H1 (cell line): ENCODE measurements at regions not wholly inside any gene's neighbourhood (a gene's known extent, or its start where the extent isn't known, plus 50 kb on each side); places are given as distances from the start of the nearest gene placed in this dataset.

Experiments used
- CTCF ChIA-PET: fragments of 300-600 bp; sonication (Branson Sonifier 250); formaldehyde crosslinking; loops from one replicate; lab custom pipeline; 2021; ENCODE audit not compliant: partially characterized antibody; lab: Charles Lee
- POLR2A ChIA-PET: fragments of 300-600 bp; sonication (Branson Sonifier 250); formaldehyde crosslinking; loops from one replicate; lab custom pipeline; 2021; ENCODE audit warnings: inconsistent platforms; ENCODE audit not compliant: partially characterized antibody; lab: Charles Lee
- DNase-seq, 2 experiments: peaks; one replicate each; pipeline versions ENCODE4 v3.0.0 to v3.0.0-alpha.2; 2010 to 2022; ENCODE audit warnings: low spot score in 2 of 2, low read depth in 1 of 2, mixed read lengths in 1 of 2
- FAIRE-seq: peaks from 2 replicates; lab custom pipeline; 2011; peaks lifted over from hg19 to GRCh38; lab: Jason Lieb, UNC
- H2AFZ ChIP-seq: 2 replicates; pipeline ENCODE4 v1.8.1; 2012; ENCODE audit warnings: low read length, inconsistent platforms
- H2AK5ac ChIP-seq: 2 replicates; pipeline ENCODE4 v1.6.1; 2013; ENCODE audit warnings: low read depth, low read length
- H2BK120ac ChIP-seq: replicated peaks from 2 replicates; pipeline ENCODE3; 2013; ENCODE audit warnings: low read depth, low read length, inconsistent platforms
- H2BK12ac ChIP-seq: 2 replicates; pipeline ENCODE4 v1.6.1; 2013; ENCODE audit warnings: low read depth, low read length
- H2BK15ac ChIP-seq: 2 replicates; pipeline ENCODE4 v1.6.1; 2013; ENCODE audit warnings: low read length
- H2BK20ac ChIP-seq: 2 replicates; pipeline ENCODE4 v1.6.1; 2013; ENCODE audit warnings: low read length
- H2BK5ac ChIP-seq: 2 replicates; pipeline ENCODE4 v1.6.1; 2013; ENCODE audit warnings: low read depth, low read length
- H3K14ac ChIP-seq: 2 replicates; pipeline ENCODE4 v1.6.1; 2013; ENCODE audit warnings: inconsistent platforms; ENCODE audit not compliant: insufficient read length
- H3K18ac ChIP-seq: 2 replicates; pipeline ENCODE4 v1.6.1; 2013; ENCODE audit warnings: low read length; ENCODE audit errors: extremely low read depth
- H3K23ac ChIP-seq: 2 replicates; pipeline ENCODE4 v1.6.1; 2013; ENCODE audit warnings: inconsistent platforms; ENCODE audit not compliant: insufficient read length
- H3K23me2 ChIP-seq: 2 replicates; pipeline ENCODE4 v1.6.1; 2013; ENCODE audit warnings: low read depth, low read length
- H3K27ac ChIP-seq: 2 replicates; pipeline ENCODE4 v1.6.1; 2011; ENCODE audit warnings: low read depth, low read length, inconsistent platforms
- H3K27me3 ChIP-seq, 4 experiments: replicated peaks in 1 of 4; 1 replicate in 1 of 4; 2 replicates in 3 of 4; pipeline versions ENCODE4 v1.6.1 to v1.8.1; 2011 to 2013; ENCODE audit warnings: low read length in 3 of 4, mild to moderate bottlenecking in 3 of 4, inconsistent platforms in 2 of 4, mixed read lengths in 2 of 4, moderate library complexity in 1 of 4; ENCODE audit not compliant: control insufficient read depth in 3 of 4, insufficient read depth in 3 of 4; ENCODE audit errors: extremely low read depth in 1 of 4
- H3K36me3 ChIP-seq, 4 experiments: 2 replicates each; pipeline versions ENCODE4 v1.6.1 to v1.8.1; 2011 to 2013; ENCODE audit warnings: mild to moderate bottlenecking in 4 of 4, low read length in 3 of 4, moderate library complexity in 2 of 4, control low read depth in 1 of 4, inconsistent platforms in 1 of 4; ENCODE audit not compliant: insufficient read depth in 4 of 4, control insufficient read depth in 2 of 4
- H3K4ac ChIP-seq: replicated peaks from 2 replicates; pipeline ENCODE3; 2013; ENCODE audit warnings: low read length, low read depth, mixed read lengths, inconsistent platforms; ENCODE audit not compliant: insufficient read length
- H3K4me1 ChIP-seq, 4 experiments: replicated peaks in 1 of 4; 1 replicate in 1 of 4; 2 replicates in 3 of 4; pipeline versions ENCODE4 v1.6.1 to v1.8.1; 2011 to 2013; ENCODE audit warnings: low read length in 3 of 4, inconsistent platforms in 2 of 4, mixed read lengths in 1 of 4; ENCODE audit not compliant: insufficient read depth in 4 of 4, control insufficient read depth in 3 of 4
- H3K4me2 ChIP-seq, 2 experiments: 2 replicates each; pipeline versions ENCODE4 v1.6.1 to v1.8.1; 2011 to 2013; ENCODE audit warnings: low read depth in 2 of 2, low read length in 2 of 2, control low read depth in 1 of 2, inconsistent platforms in 1 of 2, mild to moderate bottlenecking in 1 of 2; ENCODE audit not compliant: insufficient read depth in 1 of 2
- H3K4me3 ChIP-seq, 4 experiments: fragments of 200-600, 300-600 bp in 1 of 4; sonication (generic), shearing (Covaris generic), sonication (Bioruptor Twin) in 1 of 4; 2 replicates each; pipeline versions ENCODE4 v1.5.1 to v1.8.1; 2011 to 2016; ENCODE audit warnings: low read length in 4 of 4, low read depth in 3 of 4, control low read depth in 2 of 4, inconsistent platforms in 2 of 4, mild to moderate bottlenecking in 2 of 4, mixed read lengths in 1 of 4, moderate library complexity in 1 of 4; ENCODE audit not compliant: insufficient read depth in 2 of 4; ENCODE audit errors: extremely low read depth in 1 of 4
- H3K56ac ChIP-seq: replicated peaks from 2 replicates; pipeline ENCODE3; 2013; ENCODE audit warnings: low read depth, mild to moderate bottlenecking, mixed read lengths, low read length, inconsistent platforms; ENCODE audit not compliant: insufficient read length
- H3K79me1 ChIP-seq: 2 replicates; pipeline ENCODE4 v1.6.1; 2013; ENCODE audit warnings: low read depth, low read length, control low read depth
- H3K79me2 ChIP-seq, 2 experiments: 2 replicates each; pipeline versions ENCODE4 v1.6.1 to v1.8.1; 2012 to 2013; ENCODE audit warnings: low read length in 2 of 2, mild to moderate bottlenecking in 2 of 2, inconsistent platforms in 1 of 2; ENCODE audit not compliant: insufficient read depth in 2 of 2, control insufficient read depth in 1 of 2
- H3K9ac ChIP-seq, 4 experiments: replicated peaks in 1 of 4; 1 replicate in 1 of 4; 2 replicates in 3 of 4; pipeline versions ENCODE4 v1.6.1 to v1.8.1; 2011 to 2013; ENCODE audit warnings: low read depth in 3 of 4, low read length in 3 of 4, control low read depth in 2 of 4, mild to moderate bottlenecking in 2 of 4, moderate library complexity in 2 of 4, inconsistent platforms in 1 of 4; ENCODE audit errors: extremely low read depth in 1 of 4
- H3K9me3 ChIP-seq, 2 experiments: 2 replicates each; pipeline versions ENCODE4 v1.6.1 to v1.8.1; 2012 to 2013; ENCODE audit warnings: mild to moderate bottlenecking in 2 of 2, moderate library complexity in 2 of 2, control low read depth in 1 of 2, inconsistent platforms in 1 of 2, low read depth in 1 of 2, low read length in 1 of 2, mixed read lengths in 1 of 2; ENCODE audit not compliant: insufficient read depth in 2 of 2
- H4K20me1 ChIP-seq, 2 experiments: replicated peaks in 1 of 2; 2 replicates each; pipeline versions ENCODE3 to v1.8.1; 2011 to 2013; ENCODE audit warnings: inconsistent platforms in 2 of 2, low read length in 2 of 2, mild to moderate bottlenecking in 1 of 2; ENCODE audit not compliant: insufficient read depth in 2 of 2, control insufficient read depth in 1 of 2
- H4K5ac ChIP-seq: 2 replicates; pipeline ENCODE4 v1.6.1; 2013; ENCODE audit warnings: low read length, low read depth, mixed read lengths, inconsistent platforms; ENCODE audit not compliant: insufficient read length
- H4K8ac ChIP-seq: 2 replicates; pipeline ENCODE4 v1.8.0; 2013; ENCODE audit warnings: mild to moderate bottlenecking, moderate library complexity, low read length, inconsistent platforms; ENCODE audit not compliant: insufficient read depth; ENCODE audit errors: extremely low read depth
- H4K91ac ChIP-seq: replicated peaks from 2 replicates; pipeline ENCODE3; 2013; ENCODE audit warnings: low read length, mixed read lengths, inconsistent platforms; ENCODE audit not compliant: insufficient read length
- WGBS, 2 experiments: shearing (Covaris generic) in 1 of 2; methylation state at CpG; one replicate each; pipeline versions ENCODE4 v1.1.6 to v1.1.7; 2013 to 2015; ENCODE audit warnings: low lambda C conversion rate in 2 of 2, mixed read lengths in 2 of 2, inconsistent platforms in 1 of 2, low coverage in 1 of 2, missing lambda C conversion rate in 1 of 2; ENCODE audit not compliant: insufficient replicate concordance in 2 of 2, insufficient coverage in 1 of 2, insufficient read length in 1 of 2; ENCODE audit errors: extremely low coverage in 1 of 2, missing lambda C conversion rate in 1 of 2; 5-methylcytosine and 5-hydroxymethylcytosine counted together
- TF ChIP-seq, protein P1 (sequence below): fragments of 300-600 bp; sonication (generic); IDR thresholded peaks from 2 replicates; pipeline ENCODE4 v1.7.1; 2012; ENCODE audit warnings: low read length, moderate library complexity, mild to moderate bottlenecking, inconsistent platforms; ENCODE audit not compliant: insufficient replicate concordance

DNA sequence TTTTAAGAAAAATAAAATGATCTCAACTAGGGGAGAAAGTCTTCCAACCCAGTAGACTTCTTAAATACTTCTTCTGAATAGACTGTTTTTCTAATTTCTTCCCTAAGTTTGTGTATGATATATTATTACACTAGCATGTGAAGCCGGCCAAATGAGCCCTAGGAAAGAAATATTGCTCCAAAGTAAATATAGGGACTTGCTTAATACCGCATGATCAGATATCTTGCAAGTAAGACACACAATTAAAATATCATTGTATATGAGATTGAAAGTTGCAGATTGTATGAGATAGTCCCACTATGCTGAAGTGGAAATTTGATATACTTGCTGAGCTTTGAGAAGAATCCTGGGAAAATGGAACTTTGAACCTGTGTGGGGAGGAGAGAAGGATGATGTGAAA, 225.7 kb downstream of the BAMBI start:
- no peaks in the 10 kb centered on the region for H4K20me1 ChIP-seq
- H3K27ac ChIP-seq = no peak overlapping the region
- no peak overlapping the region for H2AK5ac ChIP-seq
- H3K79me1 ChIP-seq = no peaks in the 10 kb centered on the region
- no peak overlapping the region for H3K4ac ChIP-seq
- peaks cover 6% of the 10 kb centered on the region in 2 experiments; a peak in 3 of 4 replicates for H3K9me3 ChIP-seq
- H4K8ac ChIP-seq = no peak overlapping the region
- H3K14ac ChIP-seq = no peak overlapping the region
- no peak overlapping the region for H2BK20ac ChIP-seq
- no peaks in the 10 kb centered on the region; a peak in 1 of 8 replicates for H3K36me3 ChIP-seq
- H2BK120ac ChIP-seq = no peak overlapping the region
- H3K56ac ChIP-seq = no peak overlapping the region
- no peak overlapping the region for H3K9ac ChIP-seq
- H3K27me3 ChIP-seq = no peaks in the 10 kb centered on the region
- no peak overlapping the region for H2BK5ac ChIP-seq
- no peaks in the 10 kb centered on the region for H3K79me2 ChIP-seq
- FAIRE-seq (no peak), DNase-seq (no peak)
- H2BK15ac ChIP-seq = no peak overlapping the region
- H3K23ac ChIP-seq = no peak overlapping the region
- H3K4me2 ChIP-seq = no peak overlapping the region
- no peaks in the 10 kb centered on the region for H3K23me2 ChIP-seq
- 91% methylated on average over 2 of the region's 2 CpGs; no CpG with 5 or more reads in 1 of the 2 experiments for WGBS, 2 experiments
- POLR2A ChIA-PET = no interaction called here
- CTCF ChIA-PET = interaction anchor here (0.5 kb wide), 1 partner anchor 88 kb away, joined by 3 read pairs; no protein-coding TSS in a partner anchor
- H4K5ac ChIP-seq = no peak overlapping the region
- H2AFZ ChIP-seq = no peak overlapping the region
- no peak overlapping the region for H3K4me3 ChIP-seq
- H3K18ac ChIP-seq = no peak overlapping the region
- H2BK12ac ChIP-seq = no peak overlapping the region
- H3K4me1 ChIP-seq = no peaks in the 10 kb centered on the region
- no peak overlapping the region for H4K91ac ChIP-seq
- TF ChIP-seq, protein P1, sequence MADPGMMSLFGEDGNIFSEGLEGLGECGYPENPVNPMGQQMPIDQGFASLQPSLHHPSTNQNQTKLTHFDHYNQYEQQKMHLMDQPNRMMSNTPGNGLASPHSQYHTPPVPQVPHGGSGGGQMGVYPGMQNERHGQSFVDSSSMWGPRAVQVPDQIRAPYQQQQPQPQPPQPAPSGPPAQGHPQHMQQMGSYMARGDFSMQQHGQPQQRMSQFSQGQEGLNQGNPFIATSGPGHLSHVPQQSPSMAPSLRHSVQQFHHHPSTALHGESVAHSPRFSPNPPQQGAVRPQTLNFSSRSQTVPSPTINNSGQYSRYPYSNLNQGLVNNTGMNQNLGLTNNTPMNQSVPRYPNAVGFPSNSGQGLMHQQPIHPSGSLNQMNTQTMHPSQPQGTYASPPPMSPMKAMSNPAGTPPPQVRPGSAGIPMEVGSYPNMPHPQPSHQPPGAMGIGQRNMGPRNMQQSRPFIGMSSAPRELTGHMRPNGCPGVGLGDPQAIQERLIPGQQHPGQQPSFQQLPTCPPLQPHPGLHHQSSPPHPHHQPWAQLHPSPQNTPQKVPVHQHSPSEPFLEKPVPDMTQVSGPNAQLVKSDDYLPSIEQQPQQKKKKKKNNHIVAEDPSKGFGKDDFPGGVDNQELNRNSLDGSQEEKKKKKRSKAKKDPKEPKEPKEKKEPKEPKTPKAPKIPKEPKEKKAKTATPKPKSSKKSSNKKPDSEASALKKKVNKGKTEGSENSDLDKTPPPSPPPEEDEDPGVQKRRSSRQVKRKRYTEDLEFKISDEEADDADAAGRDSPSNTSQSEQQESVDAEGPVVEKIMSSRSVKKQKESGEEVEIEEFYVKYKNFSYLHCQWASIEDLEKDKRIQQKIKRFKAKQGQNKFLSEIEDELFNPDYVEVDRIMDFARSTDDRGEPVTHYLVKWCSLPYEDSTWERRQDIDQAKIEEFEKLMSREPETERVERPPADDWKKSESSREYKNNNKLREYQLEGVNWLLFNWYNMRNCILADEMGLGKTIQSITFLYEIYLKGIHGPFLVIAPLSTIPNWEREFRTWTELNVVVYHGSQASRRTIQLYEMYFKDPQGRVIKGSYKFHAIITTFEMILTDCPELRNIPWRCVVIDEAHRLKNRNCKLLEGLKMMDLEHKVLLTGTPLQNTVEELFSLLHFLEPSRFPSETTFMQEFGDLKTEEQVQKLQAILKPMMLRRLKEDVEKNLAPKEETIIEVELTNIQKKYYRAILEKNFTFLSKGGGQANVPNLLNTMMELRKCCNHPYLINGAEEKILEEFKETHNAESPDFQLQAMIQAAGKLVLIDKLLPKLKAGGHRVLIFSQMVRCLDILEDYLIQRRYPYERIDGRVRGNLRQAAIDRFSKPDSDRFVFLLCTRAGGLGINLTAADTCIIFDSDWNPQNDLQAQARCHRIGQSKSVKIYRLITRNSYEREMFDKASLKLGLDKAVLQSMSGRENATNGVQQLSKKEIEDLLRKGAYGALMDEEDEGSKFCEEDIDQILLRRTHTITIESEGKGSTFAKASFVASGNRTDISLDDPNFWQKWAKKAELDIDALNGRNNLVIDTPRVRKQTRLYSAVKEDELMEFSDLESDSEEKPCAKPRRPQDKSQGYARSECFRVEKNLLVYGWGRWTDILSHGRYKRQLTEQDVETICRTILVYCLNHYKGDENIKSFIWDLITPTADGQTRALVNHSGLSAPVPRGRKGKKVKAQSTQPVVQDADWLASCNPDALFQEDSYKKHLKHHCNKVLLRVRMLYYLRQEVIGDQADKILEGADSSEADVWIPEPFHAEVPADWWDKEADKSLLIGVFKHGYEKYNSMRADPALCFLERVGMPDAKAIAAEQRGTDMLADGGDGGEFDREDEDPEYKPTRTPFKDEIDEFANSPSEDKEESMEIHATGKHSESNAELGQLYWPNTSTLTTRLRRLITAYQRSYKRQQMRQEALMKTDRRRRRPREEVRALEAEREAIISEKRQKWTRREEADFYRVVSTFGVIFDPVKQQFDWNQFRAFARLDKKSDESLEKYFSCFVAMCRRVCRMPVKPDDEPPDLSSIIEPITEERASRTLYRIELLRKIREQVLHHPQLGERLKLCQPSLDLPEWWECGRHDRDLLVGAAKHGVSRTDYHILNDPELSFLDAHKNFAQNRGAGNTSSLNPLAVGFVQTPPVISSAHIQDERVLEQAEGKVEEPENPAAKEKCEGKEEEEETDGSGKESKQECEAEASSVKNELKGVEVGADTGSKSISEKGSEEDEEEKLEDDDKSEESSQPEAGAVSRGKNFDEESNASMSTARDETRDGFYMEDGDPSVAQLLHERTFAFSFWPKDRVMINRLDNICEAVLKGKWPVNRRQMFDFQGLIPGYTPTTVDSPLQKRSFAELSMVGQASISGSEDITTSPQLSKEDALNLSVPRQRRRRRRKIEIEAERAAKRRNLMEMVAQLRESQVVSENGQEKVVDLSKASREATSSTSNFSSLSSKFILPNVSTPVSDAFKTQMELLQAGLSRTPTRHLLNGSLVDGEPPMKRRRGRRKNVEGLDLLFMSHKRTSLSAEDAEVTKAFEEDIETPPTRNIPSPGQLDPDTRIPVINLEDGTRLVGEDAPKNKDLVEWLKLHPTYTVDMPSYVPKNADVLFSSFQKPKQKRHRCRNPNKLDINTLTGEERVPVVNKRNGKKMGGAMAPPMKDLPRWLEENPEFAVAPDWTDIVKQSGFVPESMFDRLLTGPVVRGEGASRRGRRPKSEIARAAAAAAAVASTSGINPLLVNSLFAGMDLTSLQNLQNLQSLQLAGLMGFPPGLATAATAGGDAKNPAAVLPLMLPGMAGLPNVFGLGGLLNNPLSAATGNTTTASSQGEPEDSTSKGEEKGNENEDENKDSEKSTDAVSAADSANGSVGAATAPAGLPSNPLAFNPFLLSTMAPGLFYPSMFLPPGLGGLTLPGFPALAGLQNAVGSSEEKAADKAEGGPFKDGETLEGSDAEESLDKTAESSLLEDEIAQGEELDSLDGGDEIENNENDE = no peak
